ENCODE measurements at regions not wholly inside any gene's neighbourhood (a gene's known extent, or its start where the extent isn't known, plus 50 kb on each side); places are given as distances from the start of the nearest gene placed in this dataset.

DNA sequence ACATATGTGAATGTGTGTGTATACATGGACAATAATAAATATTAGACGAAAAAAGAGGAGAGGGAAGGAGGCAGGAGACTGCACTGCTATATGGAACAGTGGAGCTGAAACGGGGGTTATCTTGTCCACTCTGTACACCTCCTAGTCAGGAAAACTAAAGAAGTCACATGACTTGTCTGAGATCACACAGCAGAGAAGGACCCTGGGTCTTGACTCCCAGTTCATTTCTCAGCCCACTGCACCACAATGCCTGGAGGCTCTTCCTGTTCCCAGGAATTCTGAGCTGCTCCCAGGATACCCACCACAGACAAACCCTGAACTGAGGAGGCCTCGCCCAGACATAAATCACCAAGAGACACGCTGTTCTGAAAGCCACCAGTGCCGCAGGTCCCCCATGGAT, 349.6 kb downstream of the CTTN start:
- H3K4me3 ChIP-seq, result no peak overlapping the region
- in situ Hi-C loops (cut with MboI; ENCODE audit: low pct_unique_long_range_greater_than_20kb in 2 of 9, low sequenced_read_pairs in 9 of 9, unreplicated experiment in 9 of 9), result no loop called here
- 50 to 100% (median 76%) methylated on average over 1 to 4 of the region's 5 CpGs; no CpG with 5 or more reads in 3 of the 10 experiments for WGBS, 10 experiments
- peak in 3 of 8 experiments; percentile 36 to 60 (median 41) for ATAC-seq (replicated peaks in 6 of 8)
- H3K4me1 ChIP-seq (replicated peaks in 1 of 2), result peaks cover 0 to under 1% of the 10 kb centered on the region in 2 donors
- no peak overlapping the region for H3K27ac ChIP-seq

DNA sequence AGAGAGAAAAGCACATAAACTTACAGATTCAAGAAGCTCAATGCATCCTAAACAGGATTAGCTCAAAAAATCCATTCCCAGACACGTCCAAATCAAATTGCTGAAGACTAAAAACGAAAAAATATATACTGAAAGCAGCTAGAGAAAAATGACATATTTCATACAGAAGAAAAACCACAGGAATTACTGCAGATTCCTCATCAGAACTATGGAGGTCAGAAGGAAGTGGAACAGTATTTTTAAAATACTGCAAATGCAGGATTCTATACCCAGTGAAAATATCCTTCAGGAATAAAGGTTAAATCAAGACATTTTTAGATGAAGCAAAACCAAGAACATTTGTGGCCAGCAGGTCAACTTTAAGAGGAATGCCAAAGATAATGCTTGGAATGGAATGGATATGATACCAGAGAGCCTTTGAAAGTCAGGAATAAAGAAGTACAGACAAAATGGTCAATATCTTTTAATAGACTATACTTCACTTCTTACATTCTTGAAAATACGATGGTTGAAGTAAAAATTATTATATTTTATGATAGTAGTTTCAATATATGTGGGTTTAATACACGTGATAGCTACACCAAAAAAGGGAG, 352.9 kb downstream of the CTTN start:
- in situ Hi-C loops (cut with MboI; ENCODE audit: low pct_unique_long_range_greater_than_20kb in 2 of 9, low sequenced_read_pairs in 9 of 9, unreplicated experiment in 9 of 9), result loop anchor here in 8 of 9 experiments (10.0 to 25.0 kb wide), 3 partner anchors 266 to 296 kb away; no protein-coding TSS in a partner anchor
- WGBS, 10 experiments, result 0 to 84% (median 43%) methylated on average over 2 to 4 of the region's 4 CpGs
- no peak overlapping the region for H3K4me3 ChIP-seq
- no peak overlapping the region for H3K27ac ChIP-seq
- ATAC-seq (replicated peaks in 6 of 8), result no peak
- peaks cover 5 to 6% of the 10 kb centered on the region in 2 donors for H3K4me1 ChIP-seq (replicated peaks in 1 of 2)

DNA sequence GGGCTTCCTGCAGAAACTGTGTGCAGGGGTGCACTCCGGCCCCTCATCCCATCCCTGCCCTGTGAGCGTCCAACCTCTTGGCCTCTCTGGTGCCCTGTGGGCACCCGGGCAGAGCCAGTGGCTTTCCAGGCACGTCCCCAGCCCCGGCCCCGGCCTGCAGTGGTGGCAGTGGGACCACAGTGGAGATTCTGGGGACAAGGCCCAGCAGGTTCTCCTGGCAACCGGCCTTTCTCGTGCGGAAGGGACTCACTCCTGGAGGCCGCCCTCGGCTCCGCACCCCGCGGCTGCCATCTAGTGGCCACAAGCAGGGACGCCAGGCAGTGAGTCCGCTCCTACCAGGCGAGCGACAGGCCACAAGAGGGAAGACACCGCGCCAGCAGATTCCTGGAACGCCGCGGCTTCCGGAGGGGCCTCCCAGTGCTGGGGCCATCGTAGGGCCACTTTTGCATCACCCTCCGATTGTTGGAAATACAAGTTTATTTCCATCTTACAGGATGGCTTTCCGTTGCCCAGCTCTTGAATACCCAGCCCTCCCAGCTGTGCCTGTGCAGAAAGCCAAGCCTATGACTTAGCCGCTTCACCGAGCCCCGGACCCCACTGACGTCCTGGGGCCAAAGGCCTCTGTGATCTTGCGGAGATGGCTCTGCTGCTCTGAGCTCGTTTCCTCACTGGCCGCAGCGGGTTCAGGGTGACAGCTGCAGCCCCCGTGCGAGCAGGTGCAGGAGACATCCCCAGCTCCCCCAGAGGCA, 357.3 kb downstream of the CTTN start:
- in situ Hi-C loops (cut with MboI; ENCODE audit: low pct_unique_long_range_greater_than_20kb in 2 of 9, low sequenced_read_pairs in 9 of 9, unreplicated experiment in 9 of 9), result loop anchor here in 8 of 9 experiments (10.0 to 25.0 kb wide), 3 partner anchors 271 to 301 kb away; no protein-coding TSS in a partner anchor

DNA sequence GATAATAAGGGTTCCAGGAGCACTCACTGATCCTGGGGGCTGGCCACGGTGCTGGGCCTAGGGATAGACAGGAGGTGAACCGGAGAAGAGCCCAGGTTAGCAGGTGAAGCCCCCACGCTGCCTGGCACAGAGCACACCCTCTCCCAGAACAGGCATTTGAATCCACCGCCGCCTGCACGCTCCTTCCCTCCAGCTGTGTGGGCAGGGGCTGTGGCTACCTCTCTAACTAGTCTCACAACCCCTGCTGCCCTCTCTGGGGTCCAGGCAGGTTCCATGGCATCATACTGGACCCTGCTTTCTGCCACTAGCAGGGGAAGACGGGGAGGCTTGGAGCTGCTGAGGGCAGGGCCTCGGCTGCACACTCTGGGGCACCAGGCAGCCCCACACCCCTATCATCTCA, 358.0 kb downstream of the CTTN start:
- Histone ChIP-seq H3K27ac (no peak overlapping the region), H3K4me1 (replicated peaks in 1 of 2) (peaks cover 5 to 6% of the 10 kb centered on the region in 2 donors), H3K4me3 (no peak overlapping the region)
- 80 to 98% (median 80%) methylated on average over 1 to 4 of the region's 8 CpGs; no CpG with 5 or more reads in 6 of the 10 experiments for WGBS, 10 experiments
- in situ Hi-C loops (cut with MboI; ENCODE audit: low pct_unique_long_range_greater_than_20kb in 2 of 9, low sequenced_read_pairs in 9 of 9, unreplicated experiment in 9 of 9), result loop anchor here in 8 of 9 experiments (10.0 to 25.0 kb wide), 3 partner anchors 272 to 302 kb away; no protein-coding TSS in a partner anchor
- no peak for ATAC-seq (replicated peaks in 6 of 8)

More for the DNA sequence above, 357.3 kb downstream of the CTTN start:
- Histone ChIP-seq H3K4me1 (replicated peaks in 1 of 2) (peaks cover 5 to 6% of the 10 kb centered on the region in 2 donors), H3K4me3 (no peak overlapping the region), H3K27ac (no peak overlapping the region)
- WGBS, 10 experiments, result 4 to 60% (median 17%) methylated on average over 1 to 15 of the region's 37 CpGs; no CpG with 5 or more reads in 5 of the 10 experiments
- ATAC-seq (replicated peaks in 6 of 8), result peak; percentile 99 to 100 (median 100)

DNA sequence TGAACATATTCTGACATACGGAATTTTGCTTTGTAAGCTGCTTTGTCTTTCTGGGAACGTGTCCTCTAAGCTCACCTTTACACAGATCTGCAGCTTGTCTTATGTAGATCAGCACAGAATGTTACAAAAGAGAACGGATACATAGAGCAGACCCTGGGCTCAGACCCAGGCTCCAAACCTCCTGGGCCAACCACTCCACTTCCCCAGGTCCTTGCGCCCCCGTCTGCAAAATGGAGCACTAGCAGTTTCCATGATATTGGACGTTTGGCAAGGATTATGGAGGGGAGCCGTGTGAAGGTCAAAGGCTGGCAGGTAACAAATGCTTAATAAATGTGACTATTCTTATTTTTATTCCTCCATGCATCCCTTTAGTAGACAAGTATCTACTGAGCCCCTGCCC, 358.4 kb downstream of the CTTN start:
- 13 to 65% (median 30%) methylated on average over 1 to 7 of the region's 7 CpGs; no CpG with 5 or more reads in 6 of the 10 experiments for WGBS, 10 experiments
- Histone ChIP-seq H3K27ac (no peak overlapping the region), H3K4me1 (replicated peaks in 1 of 2) (peaks cover 5 to 6% of the 10 kb centered on the region in 2 donors), H3K4me3 (no peak overlapping the region)
- no peak for ATAC-seq (replicated peaks in 6 of 8)
- in situ Hi-C loops (cut with MboI; ENCODE audit: low pct_unique_long_range_greater_than_20kb in 2 of 9, low sequenced_read_pairs in 9 of 9, unreplicated experiment in 9 of 9), result loop anchor here in 8 of 9 experiments (10.0 to 25.0 kb wide), 3 partner anchors 272 to 302 kb away; no protein-coding TSS in a partner anchor

DNA sequence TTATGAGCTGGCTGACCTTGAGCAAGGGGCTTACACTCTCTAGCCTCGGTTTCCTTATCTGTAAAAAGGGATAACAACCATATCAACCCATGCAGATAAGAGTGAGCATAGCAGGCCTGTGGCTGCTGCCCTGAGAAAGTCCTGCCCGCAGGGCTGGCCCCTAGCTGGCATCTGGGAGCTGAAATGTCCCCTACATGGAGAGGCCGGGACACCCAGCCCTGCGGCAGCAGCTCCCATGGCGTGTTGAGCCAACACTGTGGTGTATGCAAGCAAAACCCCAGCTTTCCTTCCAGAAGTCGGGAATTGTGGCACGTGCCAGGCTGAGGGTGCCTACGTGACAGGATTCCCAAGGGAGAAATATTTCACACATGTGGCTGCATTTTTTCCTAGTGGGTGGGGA, 358.9 kb downstream of the CTTN start:
- no peak overlapping the region for H3K27ac ChIP-seq
- in situ Hi-C loops (cut with MboI; ENCODE audit: low pct_unique_long_range_greater_than_20kb in 2 of 9, low sequenced_read_pairs in 9 of 9, unreplicated experiment in 9 of 9), result loop anchor here in 8 of 9 experiments (10.0 to 25.0 kb wide), 3 partner anchors 272 to 302 kb away; no protein-coding TSS in a partner anchor
- no peak for ATAC-seq (replicated peaks in 6 of 8)
- no peak overlapping the region for H3K4me3 ChIP-seq
- H3K4me1 ChIP-seq (replicated peaks in 1 of 2), result peaks cover 5 to 6% of the 10 kb centered on the region in 2 donors
- 0 to 100% (median 100%) methylated on average over 1 to 6 of the region's 8 CpGs; no CpG with 5 or more reads in 5 of the 10 experiments for WGBS, 10 experiments

DNA sequence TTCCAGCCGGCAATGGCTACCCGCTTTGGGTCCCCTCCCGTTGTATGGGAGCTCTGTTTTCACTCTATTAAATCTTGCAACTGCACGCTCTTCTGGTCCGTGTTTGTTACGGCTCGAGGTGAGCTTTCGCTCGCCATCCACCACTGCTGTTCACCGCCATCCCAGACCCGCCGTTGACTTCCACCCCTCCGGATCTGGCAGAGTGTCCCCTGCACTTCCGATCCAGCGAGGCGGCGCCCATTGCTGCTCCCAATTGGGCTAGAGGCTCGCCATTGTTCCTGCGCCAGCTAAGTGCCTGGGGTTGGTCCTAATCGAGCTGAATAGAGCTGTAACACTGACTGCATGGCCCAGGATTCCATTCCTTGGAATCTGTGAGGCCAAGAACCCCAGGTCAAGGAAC, 359.9 kb downstream of the CTTN start:
- in situ Hi-C loops (cut with MboI; ENCODE audit: low pct_unique_long_range_greater_than_20kb in 2 of 9, low sequenced_read_pairs in 9 of 9, unreplicated experiment in 9 of 9), result loop anchor here in 8 of 9 experiments (10.0 to 25.0 kb wide), 3 partner anchors 273 to 303 kb away; no protein-coding TSS in a partner anchor
- 44 to 97% (median 91%) methylated on average over 2 to 14 of the region's 20 CpGs; no CpG with 5 or more reads in 3 of the 10 experiments for WGBS, 10 experiments
- ATAC-seq (replicated peaks in 6 of 8), result no peak

DNA sequence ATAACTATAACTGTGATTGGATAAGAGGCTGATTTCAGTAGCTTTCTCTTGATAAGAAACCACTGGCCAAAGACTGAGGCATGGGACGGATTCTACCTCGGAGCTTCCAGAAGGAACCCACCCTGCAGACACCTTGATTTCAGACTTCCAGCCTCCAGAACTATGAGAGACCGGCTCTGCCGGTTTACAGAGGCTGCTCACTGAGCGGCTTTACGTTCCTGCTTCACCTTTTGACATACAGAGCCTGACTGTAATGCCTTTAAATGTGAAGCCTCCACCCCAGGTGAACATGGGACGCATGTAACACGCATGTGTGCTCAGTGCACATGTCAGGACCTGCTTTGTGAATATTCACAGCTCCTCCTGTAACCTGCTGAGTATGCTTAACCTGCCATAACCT, 361.5 kb downstream of the CTTN start:
- H3K4me1 ChIP-seq (replicated peaks in 1 of 2), result peaks cover 5 to 6% of the 10 kb centered on the region in 2 donors
- no peak overlapping the region for H3K4me3 ChIP-seq
- ATAC-seq (replicated peaks in 6 of 8), result no peak
- H3K27ac ChIP-seq, result no peak overlapping the region
- in situ Hi-C loops (cut with MboI; ENCODE audit: low pct_unique_long_range_greater_than_20kb in 2 of 9, low sequenced_read_pairs in 9 of 9, unreplicated experiment in 9 of 9), result loop anchor here in 8 of 9 experiments (10.0 to 25.0 kb wide), 3 partner anchors 275 to 305 kb away; no protein-coding TSS in a partner anchor
- WGBS, 10 experiments, result 17 to 100% (median 89%) methylated on average over 2 to 8 of the region's 8 CpGs; no CpG with 5 or more reads in 2 of the 10 experiments

More for the DNA sequence above, 359.9 kb downstream of the CTTN start:
- Histone ChIP-seq H3K4me1 (replicated peaks in 1 of 2) (peaks cover 5 to 6% of the 10 kb centered on the region in 2 donors), H3K4me3 (no peak overlapping the region), H3K27ac (no peak overlapping the region)

DNA sequence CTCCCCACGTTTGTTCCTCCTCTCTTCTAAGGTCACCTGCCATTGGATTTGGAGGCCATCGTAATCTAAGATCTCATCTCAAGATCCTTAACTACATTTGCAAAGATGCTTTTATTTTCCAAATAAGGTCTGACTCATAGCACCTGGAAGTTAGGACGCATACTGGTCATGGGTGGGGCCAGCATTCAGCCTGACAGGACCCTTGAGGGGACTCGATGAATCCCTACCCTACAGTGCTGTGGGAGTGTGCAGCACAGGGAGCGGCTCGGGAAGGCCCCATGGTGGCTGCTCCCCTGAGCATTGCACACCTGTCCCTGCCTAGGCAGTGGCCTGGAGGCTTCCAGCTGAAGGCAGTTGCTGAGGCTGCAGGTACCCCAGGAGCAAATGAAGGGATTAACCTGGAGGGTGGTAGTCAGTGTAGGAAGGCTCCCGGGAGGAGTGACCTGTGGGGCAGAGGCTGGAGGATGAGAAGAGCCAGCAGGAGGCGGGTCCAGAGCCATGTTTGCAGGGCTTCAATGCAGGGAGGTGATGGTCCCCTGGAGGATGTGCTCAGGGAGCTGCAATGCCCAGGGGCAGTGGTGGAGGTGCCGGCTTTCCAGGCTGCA, 362.2 kb downstream of the CTTN start:
- H3K4me3 ChIP-seq, result no peak overlapping the region
- in situ Hi-C loops (cut with MboI; ENCODE audit: low pct_unique_long_range_greater_than_20kb in 2 of 9, low sequenced_read_pairs in 9 of 9, unreplicated experiment in 9 of 9), result loop anchor here in 6 of 9 experiments (25.0 kb wide), 1 partner anchor 298 kb away; no protein-coding TSS in a partner anchor
- H3K4me1 ChIP-seq (replicated peaks in 1 of 2), result peaks cover 4 to 5% of the 10 kb centered on the region in 2 donors
- 40 to 100% (median 81%) methylated on average over 1 to 7 of the region's 9 CpGs for WGBS, 10 experiments
- H3K27ac ChIP-seq, result no peak overlapping the region
- no peak for ATAC-seq (replicated peaks in 6 of 8)

DNA sequence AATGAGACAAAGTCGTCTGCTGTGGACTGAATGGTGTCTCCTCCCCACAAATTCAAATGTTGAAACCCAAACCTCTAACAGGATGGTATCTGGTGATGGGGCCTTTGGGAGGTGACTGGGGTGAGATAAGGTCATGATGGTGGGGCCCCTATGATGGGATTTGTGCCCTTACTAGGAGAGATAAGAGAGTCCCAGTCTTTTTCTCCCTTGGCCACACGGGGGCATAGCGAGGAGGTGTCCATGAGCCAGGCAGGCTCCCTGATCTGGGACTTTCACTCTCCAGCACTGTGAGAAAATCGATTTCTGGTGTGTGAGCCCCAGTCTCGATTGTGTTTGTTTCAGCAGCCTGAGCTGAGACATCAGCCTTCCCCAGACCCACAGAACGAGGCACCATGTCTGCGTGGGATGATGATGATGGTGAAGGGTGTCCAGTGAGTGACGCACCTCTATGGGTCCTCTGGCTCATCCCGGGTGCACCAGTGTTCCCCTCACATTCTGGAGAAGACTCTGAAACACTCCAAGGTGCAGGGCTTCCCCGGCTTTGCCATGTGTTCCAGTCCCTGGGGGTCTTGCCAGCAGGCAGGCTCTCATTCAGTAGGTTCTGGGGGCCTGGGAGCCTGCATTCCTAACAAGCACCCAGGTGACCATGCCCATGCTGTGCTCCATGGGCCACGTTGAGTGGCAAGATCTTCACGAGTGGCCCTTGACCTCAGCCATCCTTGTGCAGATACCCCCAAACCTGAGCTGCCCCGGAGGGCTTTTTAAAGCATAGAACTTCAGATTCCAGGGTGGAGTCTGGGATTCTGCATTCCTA, 363.0 kb downstream of the CTTN start:
- 47 to 100% (median 81%) methylated on average over 1 to 5 of the region's 13 CpGs; no CpG with 5 or more reads in 5 of the 10 experiments for WGBS, 10 experiments
- Histone ChIP-seq H3K27ac (no peak overlapping the region), H3K4me1 (replicated peaks in 1 of 2) (no peaks in the 10 kb centered on the region), H3K4me3 (no peak overlapping the region)
- no peak for ATAC-seq (replicated peaks in 6 of 8)
- in situ Hi-C loops (cut with MboI; ENCODE audit: low pct_unique_long_range_greater_than_20kb in 2 of 9, low sequenced_read_pairs in 9 of 9, unreplicated experiment in 9 of 9), result loop anchor here in 6 of 9 experiments (25.0 kb wide), 1 partner anchor 299 kb away; no protein-coding TSS in a partner anchor

DNA sequence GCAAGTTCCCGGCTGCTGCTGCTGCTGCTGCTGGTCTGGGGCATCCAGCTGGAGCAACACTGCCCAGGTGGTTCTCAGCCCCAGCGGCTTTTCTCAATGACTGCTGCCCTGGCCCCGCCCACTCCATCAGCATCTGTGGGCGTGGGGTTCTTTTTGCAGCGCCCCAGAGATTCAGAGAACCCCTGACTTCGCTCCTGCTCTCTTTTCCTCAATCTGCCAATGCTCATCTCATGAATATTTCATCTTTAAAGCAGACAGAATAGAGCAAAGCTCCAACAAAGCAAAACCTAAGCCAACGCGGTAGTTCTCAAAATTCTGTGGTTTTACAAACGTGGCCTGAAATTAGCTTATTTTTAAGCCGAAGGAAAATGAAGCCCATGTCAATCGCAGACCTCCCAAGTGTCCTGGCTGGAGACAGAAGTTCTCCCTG, 363.6 kb downstream of the CTTN start:
- Histone ChIP-seq H3K4me3 (no peak overlapping the region), H3K4me1 (replicated peaks in 1 of 2) (no peaks in the 10 kb centered on the region), H3K27ac (no peak overlapping the region)
- in situ Hi-C loops (cut with MboI; ENCODE audit: low pct_unique_long_range_greater_than_20kb in 2 of 9, low sequenced_read_pairs in 9 of 9, unreplicated experiment in 9 of 9), result loop anchor here in 6 of 9 experiments (25.0 kb wide), 1 partner anchor 300 kb away; no protein-coding TSS in a partner anchor
- WGBS, 10 experiments, result 20 to 100% (median 50%) methylated on average over 1 to 7 of the region's 11 CpGs; no CpG with 5 or more reads in 2 of the 10 experiments
- peak in 2 of 8 experiments; percentile 51 to 64 for ATAC-seq (replicated peaks in 6 of 8)

DNA sequence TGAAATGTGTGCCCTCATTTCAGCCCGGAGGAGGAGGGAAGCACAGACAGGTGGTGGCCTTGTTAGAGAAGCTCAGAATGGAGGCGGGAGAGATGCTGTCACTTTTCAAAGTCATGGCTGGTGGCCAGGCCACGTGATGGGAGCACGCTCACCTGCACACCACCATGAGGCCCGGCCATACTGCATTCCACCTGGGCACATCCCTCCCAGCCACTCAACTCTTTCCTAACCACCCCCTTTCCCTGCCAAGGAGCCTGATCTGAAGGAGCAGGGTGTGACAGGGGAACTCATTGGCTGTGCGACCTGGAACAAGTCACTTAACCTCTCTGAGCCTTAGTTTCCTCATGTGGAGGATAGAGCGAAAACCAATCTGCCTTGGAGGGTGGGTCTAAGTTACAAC, 364.5 kb downstream of the CTTN start:
- WGBS, 10 experiments, result 83 to 100% (median 92%) methylated on average over 2 to 4 of the region's 7 CpGs; no CpG with 5 or more reads in 7 of the 10 experiments
- Histone ChIP-seq H3K27ac (no peak overlapping the region), H3K4me1 (replicated peaks in 1 of 2) (no peaks in the 10 kb centered on the region), H3K4me3 (no peak overlapping the region)
- in situ Hi-C loops (cut with MboI; ENCODE audit: low pct_unique_long_range_greater_than_20kb in 2 of 9, low sequenced_read_pairs in 9 of 9, unreplicated experiment in 9 of 9), result loop anchor here in 6 of 9 experiments (25.0 kb wide), 1 partner anchor 301 kb away; no protein-coding TSS in a partner anchor
- ATAC-seq (replicated peaks in 6 of 8), result no peak
